Erythroblast (primary cell): ENCODE measurements at regions not wholly inside any gene's neighbourhood (a gene's known extent, or its start where the extent isn't known, plus 50 kb on each side); places are given as distances from the start of the nearest gene placed in this dataset.

ENCODE experiments used
- GATA1 ChIP-seq: IDR thresholded peaks from 2 replicates; pipeline ENCODE4 v1.6.1; 2011; ENCODE audit warnings: low read depth, mild to moderate bottlenecking, control low read depth, low read length, moderate library complexity
- POLR2A ChIP-seq: IDR thresholded peaks from 2 replicates; pipeline ENCODE4 v1.6.1; 2011; ENCODE audit warnings: mild to moderate bottlenecking, low read length

GRCh38 chr6:40315060-40315459 lies 272.1 kb downstream of the LRFN2 start:
- TF ChIP-seq POLR2A (no peak), GATA1 (no peak)
